ENCODE measurements at regions not wholly inside any gene's neighbourhood (a gene's known extent, or its start where the extent isn't known, plus 50 kb on each side); places are given as distances from the start of the nearest gene placed in this dataset.

- Histone ChIP-seq H3K4me1 (ENCODE audit: control insufficient read depth, insufficient read depth, low read length) (peaks cover 14% of the 10 kb centered on the region), H3K36me3 (ENCODE audit: control insufficient read depth, insufficient read depth, low read length) (no peaks in the 10 kb centered on the region), H3K4me3 (ENCODE audit: low read depth, low read length) (no peak overlapping the region), H3K27me3 (ENCODE audit: control insufficient read depth, insufficient read depth, low read length) (no peaks in the 10 kb centered on the region), H3K9ac (ENCODE audit: low read depth, low read length) (no peak overlapping the region), H3K9me3 (ENCODE audit: control insufficient read depth, insufficient read depth, low read length) (no peaks in the 10 kb centered on the region), H3K27ac (ENCODE audit: low read depth, low read length) (no peak overlapping the region)
These were observed 56.3 kb upstream of the SMIM36 start for GRCh38 chr17:55567240-55568214.

- no peak overlapping the region for H3K27ac ChIP-seq (ENCODE audit: low read depth, low read length)
- H3K9ac ChIP-seq (ENCODE audit: low read depth, low read length): no peak overlapping the region
- H3K27me3 ChIP-seq (ENCODE audit: control insufficient read depth, insufficient read depth, low read length): no peaks in the 10 kb centered on the region
- H3K4me3 ChIP-seq (ENCODE audit: low read depth, low read length): no peak overlapping the region
- H3K9me3 ChIP-seq (ENCODE audit: control insufficient read depth, insufficient read depth, low read length): no peaks in the 10 kb centered on the region
- peaks cover 18% of the 10 kb centered on the region for H3K4me1 ChIP-seq (ENCODE audit: control insufficient read depth, insufficient read depth, low read length)
- H3K36me3 ChIP-seq (ENCODE audit: control insufficient read depth, insufficient read depth, low read length): no peaks in the 10 kb centered on the region
These were observed 52.8 kb upstream of the SMIM36 start for GRCh38 chr17:55564081-55564480.

GRCh38 chr17:55563363-55563762, 52.1 kb upstream of the SMIM36 start:
- H3K27ac ChIP-seq (ENCODE audit: low read depth, low read length): no peak overlapping the region
- no peaks in the 10 kb centered on the region for H3K9me3 ChIP-seq (ENCODE audit: control insufficient read depth, insufficient read depth, low read length)
- no peaks in the 10 kb centered on the region for H3K27me3 ChIP-seq (ENCODE audit: control insufficient read depth, insufficient read depth, low read length)
- H3K4me1 ChIP-seq (ENCODE audit: control insufficient read depth, insufficient read depth, low read length): peaks cover 14% of the 10 kb centered on the region
- H3K36me3 ChIP-seq (ENCODE audit: control insufficient read depth, insufficient read depth, low read length): no peaks in the 10 kb centered on the region
- H3K9ac ChIP-seq (ENCODE audit: low read depth, low read length): no peak overlapping the region
- H3K4me3 ChIP-seq (ENCODE audit: low read depth, low read length): no peak overlapping the region

GRCh38 chr17:55561973-55562495, 50.8 kb upstream of the SMIM36 start:
- Histone ChIP-seq H3K27ac (ENCODE audit: low read depth, low read length) (no peak overlapping the region), H3K4me1 (ENCODE audit: control insufficient read depth, insufficient read depth, low read length) (0 out of 2 replicates have a peak, but pooled peaks cover 4% of the 10 kb centered on the region), H3K9me3 (ENCODE audit: control insufficient read depth, insufficient read depth, low read length) (no peaks in the 10 kb centered on the region), H3K4me3 (ENCODE audit: low read depth, low read length) (no peak overlapping the region), H3K27me3 (ENCODE audit: control insufficient read depth, insufficient read depth, low read length) (no peaks in the 10 kb centered on the region), H3K36me3 (ENCODE audit: control insufficient read depth, insufficient read depth, low read length) (no peaks in the 10 kb centered on the region), H3K9ac (ENCODE audit: low read depth, low read length) (no peak overlapping the region)

DNA sequence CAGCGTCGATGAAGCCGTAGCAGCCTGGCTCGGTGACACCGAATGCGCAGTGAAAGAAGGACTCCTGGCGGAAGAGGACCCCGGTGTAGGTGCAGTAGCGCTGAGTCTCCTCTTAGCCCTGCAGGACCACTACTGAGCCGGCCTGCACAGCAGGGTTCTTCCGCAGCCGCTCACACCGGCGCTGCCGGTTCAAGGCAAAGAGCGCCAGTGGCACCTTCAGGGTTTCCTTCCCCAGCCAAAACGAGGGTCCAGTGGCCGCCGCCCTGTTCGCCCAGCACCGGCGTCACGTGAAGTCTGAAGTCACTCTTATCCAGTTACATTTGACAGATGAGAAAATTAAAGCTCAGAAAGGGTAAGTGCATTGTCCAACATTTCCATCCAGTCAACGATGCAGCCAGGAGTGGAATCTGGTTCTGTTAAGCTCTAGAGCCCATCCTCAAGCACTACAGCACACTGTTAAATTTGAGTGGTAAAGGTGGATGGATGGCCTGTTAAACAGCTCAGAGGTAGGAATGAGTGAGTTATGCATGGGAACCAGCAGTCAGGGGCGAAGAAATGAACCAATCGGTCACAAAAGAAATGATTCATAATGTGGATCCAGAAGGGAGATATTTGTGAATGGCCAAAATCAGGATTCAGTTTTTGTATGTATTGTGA, 50.2 kb upstream of the SMIM36 start:
- Histone ChIP-seq H3K27me3 (ENCODE audit: control insufficient read depth, insufficient read depth, low read length) (no peaks in the 10 kb centered on the region), H3K36me3 (ENCODE audit: control insufficient read depth, insufficient read depth, low read length) (no peaks in the 10 kb centered on the region), H3K9me3 (ENCODE audit: control insufficient read depth, insufficient read depth, low read length) (no peaks in the 10 kb centered on the region), H3K4me1 (ENCODE audit: control insufficient read depth, insufficient read depth, low read length) (0 out of 2 replicates have a peak, but pooled peaks cover 4% of the 10 kb centered on the region), H3K9ac (ENCODE audit: low read depth, low read length) (no peak overlapping the region), H3K4me3 (ENCODE audit: low read depth, low read length) (no peak overlapping the region), H3K27ac (ENCODE audit: low read depth, low read length) (no peak overlapping the region)
